Body of pancreas (tissue), 4 donors: ENCODE measurements at regions not wholly inside any gene's neighbourhood (a gene's known extent, or its start where the extent isn't known, plus 50 kb on each side); places are given as distances from the start of the nearest gene placed in this dataset.

ENCODE experiments used
- CTCF ChIP-seq, 7 experiments: fragments of 450-650 bp in 4 of 7; fragments of 200-600 bp in 3 of 7; sonication (generic) in 3 of 7; IDR thresholded peaks; one replicate each; pipeline ENCODE4 v1.5.1; 2016 to 2019; ENCODE audit warnings: antibody characterized with exemption in 7 of 7
- POLR2A ChIP-seq, 3 donors: fragments of 450-650 bp; IDR thresholded peaks; one replicate each; pipeline ENCODE4 v1.6.1; 2016; ENCODE audit warnings: antibody characterized with exemption in 3 of 3, mild to moderate bottlenecking in 2 of 3

DNA sequence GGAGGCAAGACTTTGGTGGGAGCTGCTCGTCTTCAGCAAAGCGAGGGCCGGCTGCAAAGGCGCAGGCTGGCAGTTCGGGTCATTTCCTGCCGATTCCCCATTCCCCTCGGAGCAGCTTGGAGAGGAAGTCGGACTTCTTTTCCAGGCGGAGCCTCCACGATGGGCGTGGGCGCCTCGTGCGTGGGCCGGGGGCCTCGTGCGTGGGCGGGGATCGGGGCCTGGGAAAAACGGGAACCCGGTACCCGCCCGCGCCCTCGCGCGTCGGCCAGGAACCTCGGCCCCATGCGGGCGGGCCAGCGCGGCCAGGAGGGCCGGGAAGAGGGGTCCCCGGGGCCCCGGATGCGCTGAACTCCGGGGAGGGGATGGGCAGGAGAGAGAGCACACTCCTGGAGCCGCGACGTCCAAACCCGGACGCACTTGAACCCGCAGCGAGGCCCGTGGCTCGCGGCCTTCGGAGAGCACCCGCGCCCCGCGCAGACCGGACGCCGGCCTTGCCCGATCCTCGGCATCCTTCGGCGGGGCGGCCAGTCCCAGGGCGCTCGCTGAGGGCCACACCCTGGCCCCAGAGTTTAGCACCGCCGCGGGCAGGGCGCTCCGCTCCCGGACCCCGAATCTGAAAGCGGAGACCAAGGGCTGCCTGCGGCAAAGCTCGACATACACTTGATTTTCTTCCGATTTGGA lies 368.4 kb downstream of the MTX2 start:
- TF ChIP-seq CTCF (IDR thresholded peaks at IDR 0.05) (no peak), POLR2A (IDR thresholded peaks at IDR 0.05) (no peak)
